Astrocyte of the spinal cord (primary cell): ENCODE measurements at regions not wholly inside any gene's neighbourhood (a gene's known extent, or its start where the extent isn't known, plus 50 kb on each side); places are given as distances from the start of the nearest gene placed in this dataset.

Source experiments
- DNase-seq: peaks from one replicate; pipeline ENCODE4 v3.0.0; 2011; ENCODE audit warnings: low read depth, low spot score
- H3K4me3 ChIP-seq: 2 replicates; pipeline ENCODE4 v1.5.1; 2011; ENCODE audit warnings: low read depth, mild to moderate bottlenecking, low read length, moderate library complexity
- in situ Hi-C: cut with HindIII; loops from 2 replicates; pipeline ENCODE4 v1.10.0; 2017; ENCODE audit warnings: low sequenced_read_pairs
- TF ChIP-seq, protein P1 (sequence below): IDR thresholded peaks from 2 replicates; pipeline ENCODE4 v1.5.1; 2012; ENCODE audit warnings: low read depth, mild to moderate bottlenecking, low read length, inconsistent platforms

DNA sequence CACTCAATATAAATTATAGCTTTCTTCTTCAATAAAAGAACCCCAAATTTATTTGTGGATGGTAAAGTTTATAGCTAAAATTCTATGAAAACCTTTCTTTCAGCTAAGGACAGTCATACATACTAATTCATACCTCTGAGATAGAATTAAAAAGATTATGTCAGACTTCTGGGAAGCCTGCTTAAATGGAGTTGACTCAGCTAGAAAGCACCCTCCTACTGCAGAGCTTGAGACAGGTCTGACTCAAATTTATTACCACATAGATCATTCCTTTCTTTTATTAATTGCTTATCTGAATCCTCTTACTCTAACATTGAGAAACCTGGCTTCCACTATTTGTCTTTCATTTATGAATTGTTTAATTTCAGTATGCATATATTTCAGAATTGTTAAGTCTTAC is 1007.0 kb upstream of the LRFN5 start:
- TF ChIP-seq, protein P1, sequence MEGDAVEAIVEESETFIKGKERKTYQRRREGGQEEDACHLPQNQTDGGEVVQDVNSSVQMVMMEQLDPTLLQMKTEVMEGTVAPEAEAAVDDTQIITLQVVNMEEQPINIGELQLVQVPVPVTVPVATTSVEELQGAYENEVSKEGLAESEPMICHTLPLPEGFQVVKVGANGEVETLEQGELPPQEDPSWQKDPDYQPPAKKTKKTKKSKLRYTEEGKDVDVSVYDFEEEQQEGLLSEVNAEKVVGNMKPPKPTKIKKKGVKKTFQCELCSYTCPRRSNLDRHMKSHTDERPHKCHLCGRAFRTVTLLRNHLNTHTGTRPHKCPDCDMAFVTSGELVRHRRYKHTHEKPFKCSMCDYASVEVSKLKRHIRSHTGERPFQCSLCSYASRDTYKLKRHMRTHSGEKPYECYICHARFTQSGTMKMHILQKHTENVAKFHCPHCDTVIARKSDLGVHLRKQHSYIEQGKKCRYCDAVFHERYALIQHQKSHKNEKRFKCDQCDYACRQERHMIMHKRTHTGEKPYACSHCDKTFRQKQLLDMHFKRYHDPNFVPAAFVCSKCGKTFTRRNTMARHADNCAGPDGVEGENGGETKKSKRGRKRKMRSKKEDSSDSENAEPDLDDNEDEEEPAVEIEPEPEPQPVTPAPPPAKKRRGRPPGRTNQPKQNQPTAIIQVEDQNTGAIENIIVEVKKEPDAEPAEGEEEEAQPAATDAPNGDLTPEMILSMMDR, result no peak
- in situ Hi-C loops, result no loop called here
- H3K4me3 ChIP-seq, result no peak overlapping the region
- no peak for DNase-seq

DNA sequence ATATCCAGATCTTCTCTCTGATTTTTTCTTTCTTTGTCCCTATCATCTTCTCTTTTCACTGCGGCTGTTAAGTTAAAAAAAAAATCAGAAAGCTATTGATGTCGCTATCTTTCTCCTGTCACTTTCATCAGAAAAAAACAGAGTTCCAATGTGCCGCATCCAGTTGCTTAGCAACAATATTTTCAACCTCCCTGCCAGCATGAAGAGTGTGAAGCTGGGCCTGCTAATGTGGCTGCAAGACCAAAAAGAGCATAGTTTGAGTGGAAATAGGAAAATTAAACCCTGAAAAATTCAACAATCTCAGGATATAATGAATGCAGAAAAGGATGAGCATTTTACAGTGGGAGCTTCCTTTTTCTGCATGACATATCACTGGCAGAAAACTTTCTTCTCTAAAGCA is 1025.4 kb upstream of the LRFN5 start:
- DNase-seq, result no peak
- TF ChIP-seq, protein P1, result no peak
- no peak overlapping the region for H3K4me3 ChIP-seq
- in situ Hi-C loops, result no loop called here

DNA sequence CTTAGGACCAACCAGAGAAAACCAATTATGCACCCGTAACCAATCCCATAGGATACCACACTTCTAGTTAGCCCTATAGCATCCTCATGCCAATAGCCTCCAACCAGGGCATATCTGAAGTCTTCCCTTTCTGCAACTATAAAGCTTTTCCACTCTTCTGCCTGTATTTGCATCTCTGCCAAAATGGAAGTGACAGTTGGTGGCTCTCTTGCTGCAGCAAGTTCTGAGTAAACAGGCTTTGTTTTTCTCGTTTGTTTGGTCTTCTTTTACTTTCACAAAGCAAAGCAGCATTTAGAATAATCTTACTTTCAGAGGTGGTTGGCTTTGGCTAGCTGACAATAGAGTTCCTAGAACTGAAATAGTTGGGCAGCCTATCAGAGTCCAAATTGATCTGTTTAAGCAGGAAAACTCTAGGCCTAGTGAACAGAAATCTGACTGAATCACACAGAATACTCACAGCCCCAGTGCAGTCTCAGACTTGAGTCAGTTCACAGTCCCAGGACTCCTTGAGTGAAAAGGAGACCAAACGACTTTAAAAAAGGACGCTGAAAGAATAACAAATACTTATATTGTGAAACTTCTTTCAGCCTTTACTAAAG is 1029.7 kb upstream of the LRFN5 start:
- TF ChIP-seq, protein P1, result no peak
- H3K4me3 ChIP-seq, result no peak overlapping the region
- in situ Hi-C loops, result no loop called here
- DNase-seq, result no peak

DNA sequence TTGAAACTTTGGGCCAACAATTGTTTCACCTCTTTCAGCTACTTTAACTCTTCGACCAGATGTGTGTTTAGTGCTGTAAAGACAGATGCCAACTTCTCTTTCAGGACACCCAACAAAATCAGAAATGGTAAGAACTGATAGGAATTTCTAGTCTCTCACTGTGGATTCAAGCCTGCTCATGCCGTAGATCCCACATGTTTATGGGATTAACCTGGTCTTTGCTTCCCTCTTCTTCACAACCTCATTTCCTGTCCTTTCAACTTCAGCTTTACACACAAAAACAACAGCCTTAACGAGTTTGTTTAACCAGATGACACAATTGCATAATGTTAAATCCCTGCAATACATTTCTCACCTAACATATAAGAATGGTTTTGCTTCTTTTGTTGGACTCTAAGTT is 1031.9 kb upstream of the LRFN5 start:
- in situ Hi-C loops, result no loop called here
- TF ChIP-seq, protein P1, result no peak
- H3K4me3 ChIP-seq, result no peak overlapping the region
- no peak for DNase-seq

DNA sequence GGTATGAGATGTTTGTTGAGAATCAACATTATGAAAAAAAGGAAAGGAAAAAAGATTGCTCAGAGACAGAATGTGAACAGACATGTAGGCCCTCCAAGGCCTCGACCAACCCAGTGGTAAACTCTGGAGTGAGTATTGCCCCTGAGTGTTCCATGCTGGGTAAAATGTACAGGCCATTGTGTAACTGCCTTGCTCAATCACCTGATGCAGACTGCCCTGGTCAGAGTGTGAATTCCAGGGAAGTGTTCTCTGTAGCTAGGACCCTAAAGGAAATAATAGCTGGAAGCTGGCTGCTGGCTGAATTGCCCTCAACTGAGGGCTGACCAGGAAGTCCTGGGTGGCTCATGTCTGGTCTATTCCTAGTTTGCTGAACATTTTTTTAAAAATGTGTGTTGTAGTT is 1081.4 kb upstream of the LRFN5 start:
- TF ChIP-seq, protein P1, result no peak
- H3K4me3 ChIP-seq, result no peak overlapping the region
- no peak for DNase-seq
- in situ Hi-C loops, result no loop called here

DNA sequence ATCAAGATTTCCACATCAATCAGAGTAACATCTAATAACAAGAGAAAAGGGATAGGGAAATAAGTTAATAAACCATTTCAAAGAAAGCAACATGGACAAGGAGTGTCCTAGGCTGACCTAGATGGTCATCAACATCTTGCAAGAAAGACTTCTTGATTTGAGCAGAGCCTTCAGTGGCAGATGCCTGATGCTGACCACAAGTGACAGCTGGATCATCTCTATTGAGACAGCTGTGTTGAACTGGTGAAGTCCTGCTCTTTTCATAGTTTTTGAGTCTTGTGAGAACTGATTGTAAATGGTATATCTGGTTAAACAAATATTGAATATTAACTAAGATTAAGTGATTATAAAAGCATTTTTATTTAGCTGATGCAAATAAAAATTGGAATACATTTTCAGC is 1083.6 kb upstream of the LRFN5 start:
- TF ChIP-seq, protein P1, result no peak
- no peak for DNase-seq
- in situ Hi-C loops, result no loop called here
- no peak overlapping the region for H3K4me3 ChIP-seq

DNA sequence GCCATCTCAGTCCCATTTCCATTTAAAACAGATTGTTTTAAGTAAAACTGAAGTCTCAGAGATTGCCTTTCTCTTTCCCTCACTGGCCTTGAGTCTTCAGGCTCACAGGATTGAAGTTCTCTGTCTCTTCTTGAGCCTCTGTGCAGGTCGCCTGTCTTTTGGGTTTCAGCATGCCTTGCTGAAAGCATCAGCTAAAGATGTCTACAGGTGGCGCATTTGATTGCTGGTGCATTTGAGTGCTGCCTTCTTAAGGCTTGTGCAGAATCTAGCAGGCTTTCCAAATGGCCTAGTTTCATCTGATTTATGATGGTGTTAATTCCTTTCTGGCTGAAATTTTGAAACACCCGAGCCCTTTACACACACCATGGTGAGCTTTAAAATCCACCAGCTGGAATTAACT is 1062.2 kb upstream of the FBXO33 start:
- in situ Hi-C loops, result no loop called here
- H3K4me3 ChIP-seq, result no peak overlapping the region
- DNase-seq, result no peak
- TF ChIP-seq, protein P1, result no peak
